ENCODE measurements at regions not wholly inside any gene's neighbourhood (a gene's known extent, or its start where the extent isn't known, plus 50 kb on each side); places are given as distances from the start of the nearest gene placed in this dataset.

GRCh38 chr2:185502351-185502750 lies 236.3 kb upstream of the FSIP2 start:
- TF ChIP-seq RFX5 (IDR thresholded peaks at IDR 0.05; ENCODE audit: low read depth, low read length) (no peak), CHD2 (IDR thresholded peaks at IDR 0.05; ENCODE audit: low read depth, low read length) (no peak), POLR2H (tag; IDR thresholded peaks at IDR 0.05; ENCODE audit: low read depth) (no peak), CREB1 (IDR thresholded peaks at IDR 0.05) (no peak), CREB1 (CRISPR knock-in tag; IDR thresholded peaks at IDR 0.05) (no peak), CTCF (IDR thresholded peaks at IDR 0.05 in 2 of 3, conservative IDR thresholded peaks at IDR 0.05 in 1 of 3; ENCODE audit: insufficient read depth in 2 of 3, low read depth in 1 of 3, low read length in 3 of 3) (no peak), POLR2A (conservative IDR thresholded peaks at IDR 0.05) (no peak), BHLHE40 (IDR thresholded peaks at IDR 0.05; ENCODE audit: low read length) (no peak), E2F4 (CRISPR knock-in tag; IDR thresholded peaks at IDR 0.05; ENCODE audit: low read depth) (no peak), ATF3 (IDR thresholded peaks at IDR 0.05) (no peak), ATF3 (CRISPR knock-in tag; conservative IDR thresholded peaks at IDR 0.05) (no peak), JUN (IDR thresholded peaks at IDR 0.05; ENCODE audit: borderline replicate concordance, low read depth, low read length) (no peak), JUN (CRISPR knock-in tag; IDR thresholded peaks at IDR 0.05; ENCODE audit: borderline replicate concordance) (no peak), STAT6 (CRISPR knock-in tag; IDR thresholded peaks at IDR 0.05) (no peak), ZFP36 (IDR thresholded peaks at IDR 0.05; ENCODE audit: low read depth, low read length, partially characterized antibody) (no peak)
